Lower leg skin (tissue), 3 donors: ENCODE measurements at regions not wholly inside any gene's neighbourhood (a gene's known extent, or its start where the extent isn't known, plus 50 kb on each side); places are given as distances from the start of the nearest gene placed in this dataset.
"Not testable (repeated sequence)": the region's sequence is repeated elsewhere in the genome, so short reads cannot be mapped to it uniquely, and the experiment has no call there.

Experiments used
- DNase-seq, 2 donors: peaks; one replicate each; pipeline ENCODE4 v3.0.0-alpha.2; 2019; ENCODE audit warnings: low spot score in 2 of 2
- H3K4me3 ChIP-seq: fragments of 200-600 bp; sonication (generic); 2 replicates; pipeline ENCODE4 v1.5.1; 2017; ENCODE audit warnings: mild to moderate bottlenecking, low read depth; ENCODE audit not compliant: poor library complexity, severe bottlenecking
- WGBS, 2 donors: methylation state at CpG; one replicate each; pipeline ENCODE4 v1.1.5; 2018; 5-methylcytosine and 5-hydroxymethylcytosine counted together
- intact Hi-C: fragments of 100-400 bp; cut with DNase I; formaldehyde crosslinking; loops from one replicate; pipeline ENCODE4 v1.15.0; 2023; ENCODE audit warnings: low total_unique reads

- intact Hi-C loops, H3K4me3 ChIP-seq, DNase-seq: not testable (repeated sequence)
- WGBS, 2 donors: 87 to 96% methylated on average over 25 of the region's 25 CpGs
Observed at GRCh38 chr9:43089337-43089736, 905.9 kb downstream of the SPATA31A6 start.

DNA sequence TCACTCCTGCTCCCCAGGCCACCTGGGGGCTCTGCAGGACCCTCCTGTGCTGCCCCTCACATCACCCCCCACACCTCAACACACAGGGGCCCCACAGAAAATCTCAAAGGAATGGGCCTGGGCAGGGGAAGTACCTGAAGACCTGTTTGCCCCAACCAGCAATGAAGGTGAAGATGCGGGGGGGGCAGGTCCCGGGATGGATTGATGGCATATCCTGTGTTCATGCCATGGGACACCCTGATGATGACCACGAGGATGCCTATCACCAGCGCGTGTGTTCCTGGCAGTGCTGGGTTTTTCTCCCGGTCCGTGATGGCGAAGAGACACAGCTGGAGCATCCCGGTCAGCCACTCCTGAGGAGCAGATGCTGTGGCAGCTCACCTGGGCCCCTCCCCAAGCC, 926.9 kb downstream of the SPATA31A6 start:
- H3K4me3 ChIP-seq, intact Hi-C loops: not testable (repeated sequence)
- DNase-seq: peak in 1 of 2 donors; percentile 70
- 94 to 100% methylated on average over 1 to 6 of the region's 9 CpGs for WGBS, 2 donors

DNA sequence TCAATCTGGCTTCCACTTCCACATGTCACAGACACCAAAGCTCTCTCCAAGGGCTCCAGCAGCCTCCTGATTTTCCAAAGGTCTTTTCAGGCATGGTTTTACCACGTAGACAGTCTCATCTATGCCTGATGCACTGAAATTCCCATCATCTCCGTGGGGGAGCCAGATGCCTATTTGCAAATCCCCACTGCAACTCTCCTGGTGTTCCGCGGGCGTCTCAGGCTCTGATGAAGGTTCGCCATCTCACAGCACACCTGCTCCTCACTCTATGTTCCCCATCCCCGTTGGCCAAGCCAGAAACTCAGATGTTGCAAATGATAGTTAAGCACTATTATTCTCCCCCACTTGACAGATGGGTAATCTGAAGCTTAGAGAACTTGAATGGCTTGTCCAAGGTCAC, 929.4 kb downstream of the SPATA31A6 start:
- intact Hi-C loops, H3K4me3 ChIP-seq: not testable (repeated sequence)
- DNase-seq: peak in 1 of 2 donors; percentile 57
- 76 to 81% methylated on average over 7 of the region's 7 CpGs for WGBS, 2 donors

DNA sequence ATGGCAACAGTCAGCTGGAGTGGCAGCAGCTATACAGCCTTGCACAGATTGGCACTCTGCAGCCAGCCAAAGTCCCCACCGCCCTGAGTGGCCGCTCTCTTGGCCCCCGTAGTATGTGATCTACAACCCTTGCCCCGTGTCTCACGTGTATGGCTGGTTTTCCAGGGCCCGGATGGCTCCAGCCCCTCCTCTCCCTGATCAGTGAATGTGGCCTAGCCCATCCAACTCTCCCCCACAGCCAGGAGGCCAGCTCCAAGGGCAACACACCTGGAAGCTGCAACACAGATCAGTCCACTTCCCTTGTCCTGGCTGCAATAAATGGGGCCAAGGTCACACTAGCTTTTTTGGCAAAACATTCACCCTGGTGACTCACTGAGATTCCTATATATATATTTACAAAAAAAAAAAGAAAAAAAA, 932.4 kb downstream of the SPATA31A6 start:
- WGBS, 2 donors: 68 to 70% methylated on average over 6 of the region's 6 CpGs
- intact Hi-C loops, H3K4me3 ChIP-seq: not testable (repeated sequence)
- DNase-seq: peak in 1 of 2 donors; percentile 46

GRCh38 chr9:43118088-43118865, 934.8 kb downstream of the SPATA31A6 start:
- H3K4me3 ChIP-seq, intact Hi-C loops: not testable (repeated sequence)
- 79 to 85% methylated on average over 11 of the region's 11 CpGs for WGBS, 2 donors
- DNase-seq: peak in 1 of 2 donors; percentile 68

DNA sequence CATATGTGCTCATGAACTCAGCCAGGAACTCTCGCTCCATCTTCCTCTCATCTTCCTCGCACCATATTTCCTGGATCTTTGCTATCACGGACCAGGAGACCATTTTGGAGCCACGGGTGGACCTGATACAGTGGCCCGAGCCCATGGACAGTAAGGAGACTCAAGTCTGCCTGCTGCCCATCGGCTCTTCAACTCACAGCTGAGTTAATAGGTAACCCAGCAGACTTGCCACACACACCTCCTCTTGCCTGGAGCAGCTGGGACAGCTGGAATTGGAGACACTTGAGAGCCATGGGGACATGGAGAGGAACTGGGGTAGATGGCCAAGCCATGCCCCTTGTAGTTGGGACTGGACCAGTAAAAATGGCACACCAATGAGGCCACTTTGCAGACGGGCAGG, 936.1 kb downstream of the SPATA31A6 start:
- 82 to 84% methylated on average over 6 of the region's 7 CpGs for WGBS, 2 donors
- H3K4me3 ChIP-seq, intact Hi-C loops: not testable (repeated sequence)
- DNase-seq: peak in 1 of 2 donors; percentile 12

DNA sequence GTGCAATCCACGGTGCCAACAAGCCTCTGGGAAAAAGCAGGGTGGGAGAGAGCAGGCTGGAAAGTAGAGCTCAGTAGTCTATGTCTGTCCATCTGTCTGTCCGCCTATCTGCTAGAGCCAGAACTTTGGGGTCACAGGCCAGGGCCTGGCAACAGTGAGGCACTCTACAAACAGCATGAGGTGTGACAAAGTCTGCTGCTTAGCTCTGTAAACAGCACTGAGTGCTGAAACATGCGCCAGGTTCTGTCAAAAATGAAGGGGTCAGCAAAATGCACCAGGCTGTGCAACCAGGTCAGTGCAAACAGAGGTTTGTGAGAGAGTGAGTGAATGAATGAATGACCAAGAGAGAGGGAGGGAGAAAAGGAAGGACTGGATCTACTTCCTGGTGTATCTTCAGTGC, 936.5 kb downstream of the SPATA31A6 start:
- WGBS, 2 donors: 86 to 100% methylated on average over 1 to 2 of the region's 3 CpGs

GRCh38 chr9:43125894-43126293, 942.4 kb downstream of the SPATA31A6 start:
- peak in 1 of 2 donors; percentile 42 for DNase-seq
- 94% methylated on average over 3 of the region's 3 CpGs; no CpG with 5 or more reads in 1 of the 2 donors for WGBS, 2 donors
- H3K4me3 ChIP-seq, intact Hi-C loops: not testable (repeated sequence)

More for the DNA sequence above, 936.5 kb downstream of the SPATA31A6 start:
- intact Hi-C loops, DNase-seq, H3K4me3 ChIP-seq: not testable (repeated sequence)

GRCh38 chr9:43127026-43127775, 943.7 kb downstream of the SPATA31A6 start:
- H3K4me3 ChIP-seq, intact Hi-C loops: not testable (repeated sequence)
- 76 to 77% methylated on average over 8 to 10 of the region's 12 CpGs for whole genome bisulfite sequencing, 2 donors
- peak in 1 of 2 donors; percentile 78 for DNase-seq

GRCh38 chr9:43127949-43128348, 944.5 kb downstream of the SPATA31A6 start:
- DNase-seq, intact Hi-C loops: not testable (repeated sequence)
- 50 to 78% methylated on average over 4 of the region's 4 CpGs for WGBS, 2 donors

GRCh38 chr9:43130744-43131171, 947.3 kb downstream of the SPATA31A6 start:
- intact Hi-C loops, H3K4me3 ChIP-seq: not testable (repeated sequence)
- DNase-seq: peak in 1 of 2 donors; percentile 37
- WGBS, 2 donors: 52 to 74% methylated on average over 2 of the region's 2 CpGs

More at GRCh38 chr9:43127949-43128348, 944.5 kb downstream of the SPATA31A6 start:
- not testable (repeated sequence) for H3K4me3 ChIP-seq

DNA sequence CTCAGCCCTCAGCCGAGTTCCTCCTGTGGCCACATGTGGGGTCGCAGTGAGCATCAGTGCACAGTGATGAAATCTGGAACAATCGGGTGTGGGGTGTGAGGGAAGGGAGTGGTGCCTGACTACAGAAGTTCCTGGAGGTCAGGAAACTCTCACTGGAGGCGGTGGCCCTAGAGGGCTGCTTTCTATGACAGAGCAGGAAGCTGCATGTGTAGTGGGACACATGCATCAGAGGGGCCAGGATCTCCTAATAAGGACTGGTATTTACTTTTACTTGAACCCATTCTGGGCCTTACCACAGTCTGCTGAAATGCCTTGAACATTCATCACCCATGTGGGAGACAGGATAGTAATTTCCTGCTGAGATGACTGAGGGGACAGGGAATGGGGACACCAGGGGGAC, 952.0 kb downstream of the SPATA31A6 start:
- WGBS, 2 donors: 62 to 67% methylated on average over 1 to 4 of the region's 4 CpGs
- intact Hi-C loops, H3K4me3 ChIP-seq: not testable (repeated sequence)
- DNase-seq: peak in 1 of 2 donors; percentile 50

DNA sequence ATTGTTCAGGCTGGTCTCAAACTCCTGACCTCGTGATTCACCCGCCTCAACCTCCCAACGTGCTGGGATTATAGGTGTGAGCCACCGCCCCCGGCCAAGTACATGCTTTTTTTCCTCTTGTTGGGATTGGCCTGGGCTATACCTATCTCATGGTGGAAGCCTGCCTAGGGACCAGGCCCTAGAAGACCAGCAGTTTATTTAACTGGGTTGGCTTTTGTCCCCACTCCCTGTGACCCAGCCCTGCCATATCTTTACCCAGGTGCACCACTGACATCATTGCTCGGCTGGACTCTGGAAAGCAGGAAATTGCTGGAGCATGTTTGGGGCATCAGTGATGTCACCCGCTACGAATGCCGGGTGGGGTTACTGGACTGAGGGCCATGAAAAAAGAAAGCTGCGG, 955.5 kb downstream of the SPATA31A6 start:
- peak in 1 of 2 donors; percentile 69 for DNase-seq
- H3K4me3 ChIP-seq, intact Hi-C loops: not testable (repeated sequence)
- 82 to 89% methylated on average over 6 of the region's 10 CpGs for WGBS, 2 donors

- 73 to 83% methylated on average over 1 to 3 of the region's 5 CpGs for WGBS, 2 donors
- intact Hi-C loops, H3K4me3 ChIP-seq, DNase-seq: not testable (repeated sequence)
Observed at GRCh38 chr9:43139349-43139748, 955.9 kb downstream of the SPATA31A6 start.
